Anterior cingulate cortex (tissue), 58 donors: ENCODE measurements at regions not wholly inside any gene's neighbourhood (a gene's known extent, or its start where the extent isn't known, plus 50 kb on each side); places are given as distances from the start of the nearest gene placed in this dataset.
"Not testable (repeated sequence)": the region's sequence is repeated elsewhere in the genome, so short reads cannot be mapped to it uniquely, and the experiment has no call there.

ENCODE experiments used
- DNase-seq, 58 donors: peaks; one replicate each; lab custom pipeline; 2025; lab: John Stamatoyannopoulos, UW

GRCh38 chrX:63285375-63285774, 65.8 kb downstream of the SPIN4 start:
- DNase-seq, result no peak

DNA sequence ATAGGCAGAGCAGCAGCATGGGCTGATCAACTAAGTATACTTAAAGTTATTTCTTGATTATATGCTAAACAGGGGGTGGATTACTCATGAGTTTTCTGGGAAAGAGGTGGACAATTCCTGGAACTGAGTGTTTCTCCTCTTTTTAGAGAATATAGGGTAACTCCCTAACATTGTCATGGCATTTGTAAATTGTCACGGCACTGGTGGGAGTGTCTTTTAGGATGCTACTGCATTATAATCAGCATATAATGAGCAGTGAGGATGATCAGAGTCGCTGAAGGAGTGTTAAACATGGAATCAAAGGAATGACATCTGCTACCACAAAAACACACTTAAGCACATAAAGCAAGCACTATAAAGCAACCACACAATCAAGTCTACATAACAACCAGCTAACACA, 66.5 kb downstream of the SPIN4 start:
- DNase-seq, result no peak

DNA sequence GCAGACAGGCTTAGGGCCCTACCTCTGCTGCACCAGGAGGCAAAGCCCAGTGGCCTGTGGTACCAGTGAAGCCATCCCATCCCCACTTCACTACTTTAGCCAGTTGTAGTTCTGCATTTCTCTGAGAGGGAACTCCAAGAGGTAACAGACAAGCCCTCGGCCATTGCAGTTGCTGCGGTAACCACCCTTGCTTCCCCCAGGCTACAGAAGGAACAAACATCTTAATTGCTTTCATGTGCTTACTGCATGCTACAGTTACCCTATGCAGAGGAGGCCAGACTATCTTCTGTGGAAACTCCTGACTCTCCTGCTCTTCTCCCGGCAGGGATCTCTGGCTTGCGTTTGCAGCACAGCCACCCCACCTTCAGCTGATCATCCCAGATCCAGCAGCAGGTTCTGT, 67.8 kb downstream of the SPIN4 start:
- no peak for DNase-seq

DNA sequence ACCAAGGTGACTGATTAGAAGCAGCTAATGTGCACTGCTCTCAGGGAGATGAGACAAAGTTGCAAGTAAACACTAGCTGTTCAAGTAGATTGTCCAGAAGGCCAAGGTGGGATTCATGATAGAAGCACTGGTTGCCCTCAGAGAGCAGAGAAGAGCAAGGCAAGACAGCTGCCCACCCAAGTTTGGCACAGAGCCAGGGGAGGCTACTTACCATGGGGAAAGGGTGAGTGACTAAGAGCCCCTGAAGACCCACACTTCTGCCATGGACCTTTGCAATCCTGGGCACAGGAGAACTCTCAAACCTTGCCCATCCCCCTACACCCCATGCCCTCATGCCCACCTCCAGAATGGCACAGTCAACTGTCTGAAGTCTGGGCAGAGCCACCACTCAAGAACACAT, 68.3 kb downstream of the SPIN4 start:
- no peak for DNase-seq

- DNase-seq, result no peak
These were observed 69.1 kb downstream of the SPIN4 start for GRCh38 chrX:63282077-63282476.

GRCh38 chrX:63281465-63281864, 69.7 kb downstream of the SPIN4 start:
- DNase-seq, result no peak

- not testable (repeated sequence) for DNase-seq
These were observed 73.7 kb downstream of the SPIN4 start for GRCh38 chrX:63277394-63277793.

DNA sequence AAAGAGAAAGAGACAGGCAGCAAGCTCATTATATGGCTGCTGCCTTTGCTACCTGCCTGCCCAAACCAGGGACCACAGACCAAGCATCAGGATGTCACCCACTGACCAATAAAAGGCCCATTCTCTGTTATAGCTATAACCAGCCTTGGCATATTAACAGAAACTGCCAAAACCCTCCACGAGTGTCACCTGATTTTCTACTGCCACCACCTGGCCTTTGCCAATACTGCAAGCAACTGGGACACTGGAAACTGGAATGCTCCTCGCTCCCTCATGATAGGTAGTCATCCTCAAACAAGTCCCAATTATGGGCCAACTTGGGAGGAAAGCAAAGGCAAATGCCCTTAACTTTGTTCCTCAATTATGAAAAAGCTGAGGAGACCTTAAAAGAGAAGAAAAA, 76.0 kb downstream of the SPIN4 start:
- no peak for DNase-seq

- no peak for DNase-seq
These were observed 80.3 kb downstream of the SPIN4 start for GRCh38 chrX:63270873-63271272.

DNA sequence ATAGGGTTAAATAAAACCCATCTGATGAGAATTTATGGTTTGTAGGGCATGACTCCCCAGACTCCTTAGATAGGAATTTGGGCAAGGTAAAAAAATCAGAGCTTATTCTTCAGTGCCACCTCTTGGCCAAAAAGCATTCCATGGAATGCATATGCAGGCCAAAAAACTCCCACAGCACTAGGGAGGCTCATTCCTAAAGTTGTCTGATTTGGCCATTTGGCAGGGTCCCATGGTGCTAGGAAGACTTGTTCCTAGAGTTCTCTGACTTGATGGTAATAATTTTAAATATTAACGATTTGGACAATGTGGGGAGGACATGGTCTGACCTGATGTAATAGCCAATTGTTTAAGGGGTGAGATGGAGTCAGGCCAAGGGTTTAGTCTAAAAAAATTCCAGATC, 93.0 kb downstream of the SPIN4 start:
- DNase-seq, result no peak

GRCh38 chrX:63250253-63250868, 100.8 kb downstream of the SPIN4 start:
- DNase-seq, result no peak

DNA sequence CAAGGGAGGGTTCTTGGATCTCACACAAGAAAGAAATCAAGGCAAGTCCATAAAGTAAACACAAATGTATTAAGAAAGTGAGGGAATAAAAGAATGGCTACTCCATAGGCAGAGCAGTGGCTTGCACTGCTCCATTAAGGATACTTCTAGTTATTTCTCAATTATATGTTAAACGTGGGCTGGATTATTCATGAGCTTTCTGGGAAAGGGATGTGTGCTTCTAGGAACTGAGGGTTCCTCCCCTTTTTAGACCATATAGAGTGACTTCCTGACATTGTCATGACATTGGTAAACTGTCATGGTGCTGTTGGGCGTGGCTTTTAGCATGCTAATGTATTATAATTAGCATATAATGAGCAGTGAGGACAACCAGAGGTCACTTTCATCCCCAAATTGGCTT, 108.4 kb downstream of the SPIN4 start:
- DNase-seq, result not testable (repeated sequence)

DNA sequence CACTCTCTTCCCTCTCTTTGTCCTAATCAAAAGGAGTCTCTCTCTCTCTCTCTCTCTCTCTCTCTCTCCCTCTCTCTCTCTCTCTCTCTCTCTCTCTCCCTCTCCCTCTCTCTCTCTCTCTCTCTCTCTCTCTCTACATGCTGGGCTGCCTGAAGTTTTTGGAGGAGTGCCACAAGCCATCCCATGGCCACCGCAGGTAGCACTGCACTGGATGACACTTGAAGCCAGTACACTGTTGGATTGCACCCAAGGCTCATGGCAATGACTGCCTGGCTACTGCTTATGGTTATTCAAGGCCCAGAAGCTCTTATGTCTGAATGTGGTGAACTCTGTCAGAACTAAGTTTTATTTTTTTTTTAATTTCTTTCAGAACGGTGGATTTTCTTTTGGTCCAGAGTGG, 115.2 kb downstream of the SPIN4 start:
- not testable (repeated sequence) for DNase-seq

GRCh38 chrX:63233013-63233412, 118.1 kb downstream of the SPIN4 start:
- DNase-seq, result not testable (repeated sequence)

DNA sequence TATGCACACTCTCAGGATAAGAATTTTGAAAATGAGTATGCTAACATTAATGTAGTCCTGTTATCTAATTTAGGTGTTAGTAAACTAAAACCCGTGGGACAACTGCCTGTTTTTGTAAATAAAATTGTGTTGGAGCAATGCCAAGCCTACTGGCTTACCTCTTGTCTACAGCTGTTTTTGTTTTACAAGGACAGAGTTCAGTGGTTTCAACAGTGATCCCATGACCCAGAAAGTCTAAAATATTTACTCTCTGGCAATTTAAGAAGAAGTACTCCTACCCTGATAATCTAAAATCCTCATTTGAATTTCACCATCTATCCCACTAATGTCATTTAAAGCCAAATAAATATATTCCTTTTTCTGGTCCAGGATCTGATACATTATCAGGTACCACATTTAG, 132.9 kb downstream of the SPIN4 start:
- DNase-seq, result not testable (repeated sequence)

DNA sequence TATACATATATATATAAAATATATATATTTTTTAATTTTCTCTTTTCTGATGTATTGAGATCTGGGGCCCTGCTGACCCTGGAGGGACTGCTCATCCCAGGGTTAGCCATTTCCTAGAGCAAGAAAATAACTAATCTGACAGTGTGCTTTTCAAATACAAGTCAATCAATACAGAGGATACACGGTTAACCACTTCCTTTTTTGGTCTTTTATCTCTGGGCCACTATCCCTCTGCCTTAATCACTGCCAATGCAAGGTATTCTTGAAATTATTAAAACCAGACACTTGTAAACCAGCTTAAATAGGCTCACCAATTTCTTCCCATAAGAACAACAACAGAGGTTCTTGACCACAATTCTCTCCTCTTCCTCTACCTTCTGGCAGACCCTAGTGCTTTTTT, 133.6 kb downstream of the SPIN4 start:
- DNase-seq, result not testable (repeated sequence)

GRCh38 chrX:63209645-63210044, 141.5 kb downstream of the SPIN4 start:
- not testable (repeated sequence) for DNase-seq

- not testable (repeated sequence) for DNase-seq
These were observed 142.0 kb downstream of the SPIN4 start for GRCh38 chrX:63209128-63209527.

DNA sequence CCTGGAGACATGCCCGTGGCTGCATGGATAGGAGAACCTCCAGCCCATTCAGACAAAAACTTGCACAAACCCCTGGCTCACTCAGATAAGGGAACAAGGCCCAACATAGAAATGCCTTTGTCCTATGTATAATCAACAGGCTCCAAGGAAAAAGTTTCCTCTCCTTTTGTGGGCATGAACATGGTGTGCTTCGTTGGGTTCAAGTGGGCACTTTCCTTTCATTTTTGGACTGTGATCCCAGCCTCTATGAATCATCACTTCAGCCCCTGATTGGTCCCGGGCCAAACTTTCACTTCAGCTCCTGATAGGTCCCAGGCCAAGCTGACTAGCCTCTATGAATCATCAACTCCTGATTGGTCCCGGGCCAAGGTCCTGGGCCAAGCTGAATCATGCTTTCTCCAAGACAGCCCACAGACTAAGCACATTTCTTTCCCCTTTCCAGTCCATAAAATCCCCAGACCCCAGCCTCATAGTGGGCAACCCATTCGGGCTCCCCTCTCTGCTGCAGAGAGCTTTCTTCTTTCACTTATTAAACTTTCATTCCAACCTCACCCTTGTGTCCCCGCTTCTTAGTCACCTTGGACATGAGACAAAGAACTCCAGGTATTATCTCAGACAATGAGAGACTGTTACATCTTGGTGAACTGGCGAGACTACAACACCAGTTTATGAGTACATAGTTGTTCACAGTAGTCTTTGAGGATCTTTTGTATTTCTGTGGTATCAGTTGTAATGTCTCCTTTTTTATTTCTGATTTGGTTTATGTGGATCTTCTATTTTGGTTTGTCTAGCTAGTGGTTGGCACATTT, 146.7 kb downstream of the SPIN4 start:
- not testable (repeated sequence) for DNase-seq

- DNase-seq, result not testable (repeated sequence)
These were observed 149.1 kb downstream of the SPIN4 start for GRCh38 chrX:63201987-63202386.

GRCh38 chrX:63198693-63199092, 152.4 kb downstream of the SPIN4 start:
- not testable (repeated sequence) for DNase-seq
